Central memory CD8-positive, alpha-beta T cell (primary cell): ENCODE measurements at regions not wholly inside any gene's neighbourhood (a gene's known extent, or its start where the extent isn't known, plus 50 kb on each side); places are given as distances from the start of the nearest gene placed in this dataset.

Source experiments
- ATAC-seq: fragments of 150-1000 bp; cut with Tn5 transposase; replicated peaks from 2 replicates; pipeline ENCODE4 v1.10.0; 2022; ENCODE audit warnings: mild to moderate bottlenecking, moderate FRiP score, moderate number of reproducible peaks; ENCODE audit not compliant: poor library complexity, severe bottlenecking; ENCODE audit errors: extremely low read depth
- DNase-seq, 2 donors: peaks; one replicate each; pipeline ENCODE4 v3.0.0; 2021; ENCODE audit warnings: low spot score in 2 of 2
- H3K27ac Mint-ChIP-seq: one replicate; pipeline ENCODE4 v1.8.0; 2022; ENCODE audit warnings: low read depth, mild to moderate bottlenecking, moderate library complexity, mixed read lengths
- H3K27me3 Mint-ChIP-seq: one replicate; pipeline ENCODE4 v1.8.0; 2022; ENCODE audit warnings: mixed read lengths
- H3K36me3 Mint-ChIP-seq: one replicate; pipeline ENCODE4 v1.8.0; 2022; ENCODE audit warnings: mild to moderate bottlenecking, moderate library complexity, mixed read lengths; ENCODE audit not compliant: insufficient read depth
- H3K4me1 Mint-ChIP-seq: one replicate; pipeline ENCODE4 v1.8.0; 2022; ENCODE audit warnings: mixed read lengths
- H3K4me3 Mint-ChIP-seq: one replicate; pipeline ENCODE4 v1.8.0; 2022; ENCODE audit warnings: mild to moderate bottlenecking, moderate library complexity, mixed read lengths
- H3K9me3 Mint-ChIP-seq: one replicate; pipeline ENCODE4 v1.8.0; 2022; ENCODE audit warnings: mixed read lengths

DNA sequence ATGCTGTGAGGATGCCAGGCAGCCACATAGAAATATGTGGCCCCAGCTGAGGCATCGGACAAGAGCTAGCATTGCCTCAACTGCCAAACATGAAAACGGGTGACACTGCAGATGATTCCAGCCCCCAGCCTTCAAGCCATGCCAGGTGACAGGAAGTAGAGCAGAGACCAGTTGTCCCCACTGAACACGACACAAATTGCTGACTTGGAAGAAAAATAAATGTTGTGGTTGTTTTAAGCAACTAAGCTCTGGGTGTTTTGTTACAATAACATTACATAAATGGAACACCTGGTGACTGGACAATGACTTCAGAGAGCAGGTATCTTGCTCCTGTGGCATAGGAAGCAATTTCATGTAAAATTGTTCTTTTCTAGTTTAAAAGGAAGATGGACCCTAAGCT, 154.2 kb downstream of the KIF4B start:
- Mint-ChIP-seq H3K27me3 (peaks cover 32% of the 10 kb centered on the region), H3K36me3 (no peaks in the 10 kb centered on the region), H3K9me3 (no peaks in the 10 kb centered on the region), H3K27ac (no peak overlapping the region), H3K4me3 (no peak overlapping the region), H3K4me1 (no peaks in the 10 kb centered on the region)
- ATAC-seq = no peak
- DNase-seq = no peak

DNA sequence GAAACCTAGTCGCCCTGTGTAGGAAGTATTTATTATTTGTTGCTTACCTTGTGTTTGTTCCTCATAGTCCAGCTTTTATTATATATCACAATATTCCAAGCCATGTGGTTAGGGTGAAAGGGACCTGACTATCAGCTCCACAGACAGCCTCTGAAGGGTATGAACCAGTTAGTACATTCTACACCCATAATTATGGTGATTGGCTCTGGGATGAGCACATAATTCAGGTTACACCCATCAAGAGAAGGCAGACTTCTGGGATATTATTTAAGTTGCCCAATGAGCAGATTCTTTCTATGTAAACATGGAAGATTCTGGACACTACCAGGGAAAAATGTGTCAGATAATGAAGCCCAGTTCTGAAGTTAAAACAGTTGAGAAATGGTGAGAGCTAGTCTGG, 168.0 kb downstream of the KIF4B start:
- ATAC-seq (no peak), DNase-seq (no peak)
- Mint-ChIP-seq H3K4me3 (no peak overlapping the region), H3K27me3 (no peaks in the 10 kb centered on the region), H3K4me1 (no peaks in the 10 kb centered on the region), H3K9me3 (peaks cover 5% of the 10 kb centered on the region), H3K36me3 (no peaks in the 10 kb centered on the region), H3K27ac (no peak overlapping the region)

DNA sequence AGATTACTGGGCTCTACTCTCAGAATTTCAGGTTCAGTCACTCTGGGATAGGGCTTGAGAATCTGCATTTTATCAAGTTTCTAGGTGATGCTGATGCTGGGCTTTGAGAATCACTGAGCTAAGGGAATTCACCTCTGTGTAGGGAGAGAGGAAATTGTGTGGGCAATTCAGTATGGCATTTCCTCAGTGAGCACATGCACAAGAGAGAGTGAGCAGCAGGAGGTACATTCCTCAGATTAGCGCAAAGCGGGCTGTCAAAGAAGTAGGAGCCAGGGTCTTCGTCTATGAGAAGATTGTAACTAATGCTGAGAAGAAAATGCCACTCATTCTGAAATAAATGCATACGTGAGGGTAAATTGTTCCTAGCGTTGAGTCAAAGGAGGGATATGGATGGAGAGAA, 175.9 kb downstream of the KIF4B start:
- peaks cover 49% of the 10 kb centered on the region for H3K27me3 Mint-ChIP-seq
- no peak overlapping the region for H3K27ac Mint-ChIP-seq
- H3K4me1 Mint-ChIP-seq = no peaks in the 10 kb centered on the region
- no peak for DNase-seq
- H3K4me3 Mint-ChIP-seq = no peak overlapping the region
- ATAC-seq = no peak
- H3K36me3 Mint-ChIP-seq = no peaks in the 10 kb centered on the region
- peaks cover 15% of the 10 kb centered on the region for H3K9me3 Mint-ChIP-seq

DNA sequence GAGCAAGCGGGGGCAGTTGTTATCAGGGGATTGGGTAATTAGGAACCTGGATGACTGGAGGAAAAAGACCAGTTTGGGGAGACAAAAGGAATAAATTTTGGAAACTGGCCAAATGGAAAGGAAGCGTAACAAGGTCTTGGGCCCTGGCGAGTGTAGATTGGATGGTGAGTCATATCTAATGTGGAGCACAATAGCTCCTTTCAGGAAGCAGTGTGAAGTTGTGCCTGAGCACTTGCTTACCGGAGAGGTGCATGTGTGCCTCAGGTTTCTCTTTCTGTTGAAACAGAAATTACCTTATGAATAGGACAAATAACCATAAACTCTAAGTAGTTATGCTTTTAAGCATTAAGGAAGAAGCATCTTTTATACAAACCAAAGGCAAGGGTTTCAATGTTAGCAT, 176.4 kb downstream of the KIF4B start:
- Mint-ChIP-seq H3K4me1 (no peaks in the 10 kb centered on the region), H3K27ac (no peak overlapping the region), H3K9me3 (peaks cover 15% of the 10 kb centered on the region), H3K36me3 (no peaks in the 10 kb centered on the region), H3K4me3 (no peak overlapping the region), H3K27me3 (peaks cover 49% of the 10 kb centered on the region)
- no peak for DNase-seq
- no peak for ATAC-seq

DNA sequence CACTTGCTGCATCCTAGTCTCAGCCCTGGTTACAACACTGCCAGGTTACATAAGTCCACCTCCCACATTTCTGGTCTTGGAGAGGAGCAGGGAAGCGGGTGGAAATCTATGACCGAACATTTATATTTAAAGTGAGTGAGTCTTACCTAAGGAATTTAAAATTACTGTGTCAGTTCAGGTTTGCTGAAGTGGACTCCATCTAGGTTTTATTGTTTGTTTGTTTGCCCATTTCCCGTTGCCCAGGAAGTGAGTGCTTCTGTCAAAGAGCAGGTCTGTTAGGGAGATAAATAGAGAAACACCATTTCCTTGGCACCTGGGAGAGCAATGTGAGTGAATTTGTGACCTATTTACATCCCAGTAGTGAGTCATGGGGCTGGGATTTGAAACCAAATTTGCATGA, 179.5 kb downstream of the KIF4B start:
- peaks cover 48% of the 10 kb centered on the region for H3K27me3 Mint-ChIP-seq
- H3K4me3 Mint-ChIP-seq = no peak overlapping the region
- no peaks in the 10 kb centered on the region for H3K4me1 Mint-ChIP-seq
- ATAC-seq (no peak), DNase-seq (no peak)
- no peaks in the 10 kb centered on the region for H3K36me3 Mint-ChIP-seq
- no peak overlapping the region for H3K27ac Mint-ChIP-seq
- H3K9me3 Mint-ChIP-seq = peaks cover 5% of the 10 kb centered on the region

DNA sequence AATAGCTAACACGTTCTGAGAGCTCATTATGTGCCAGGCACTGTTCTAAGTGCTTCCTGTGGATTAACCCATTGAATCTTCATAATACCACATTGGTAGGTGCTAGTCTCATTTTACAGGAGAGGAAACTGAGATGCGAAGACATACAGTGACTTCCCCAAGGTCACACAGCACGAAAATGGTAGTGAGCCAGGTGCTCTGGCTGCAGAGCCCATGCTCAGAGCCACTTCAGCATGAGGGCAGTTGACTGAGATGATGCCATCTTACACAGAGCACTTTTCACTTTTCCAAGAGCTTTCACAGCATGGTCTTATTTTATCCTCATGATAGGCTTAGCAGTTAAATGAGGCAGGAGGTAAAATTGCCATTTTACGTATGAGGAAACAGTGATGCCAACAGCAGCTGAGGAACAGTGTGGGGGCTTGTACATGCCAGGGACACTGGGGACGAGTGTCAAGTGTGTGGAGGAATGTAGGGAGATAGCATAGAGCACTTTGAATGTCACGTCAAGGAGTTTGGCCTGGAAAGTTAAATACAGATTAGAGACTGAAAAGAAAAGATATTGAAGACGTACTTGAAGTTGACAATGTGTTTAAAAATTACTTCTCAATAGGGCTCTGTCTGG, 180.0 kb downstream of the KIF4B start:
- no peak for ATAC-seq
- Mint-ChIP-seq H3K36me3 (no peaks in the 10 kb centered on the region), H3K9me3 (peaks cover 5% of the 10 kb centered on the region), H3K27ac (no peak overlapping the region), H3K4me3 (no peak overlapping the region), H3K27me3 (peaks cover 42% of the 10 kb centered on the region), H3K4me1 (no peaks in the 10 kb centered on the region)
- no peak for DNase-seq

DNA sequence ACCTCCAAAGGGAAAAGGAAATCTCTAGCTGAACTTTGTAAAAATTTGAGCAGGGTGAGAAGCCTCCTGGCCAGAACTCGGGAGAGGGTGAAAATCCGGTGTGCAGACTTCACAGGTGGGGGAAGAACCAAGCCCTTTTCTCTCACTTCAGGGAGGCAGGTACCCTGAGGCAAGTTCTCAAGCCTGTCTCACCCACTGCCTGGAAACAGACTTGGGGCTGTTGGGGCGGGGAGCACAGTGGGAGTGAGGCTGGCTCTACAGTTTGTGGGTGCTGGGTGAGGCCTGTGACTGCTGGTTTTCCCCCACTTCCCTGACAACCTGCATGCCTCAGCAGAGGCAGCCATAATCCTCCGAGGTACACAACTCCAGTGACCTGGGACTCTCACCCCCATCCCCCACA, 187.1 kb downstream of the KIF4B start:
- no peak for ATAC-seq
- H3K4me1 Mint-ChIP-seq = no peaks in the 10 kb centered on the region
- peaks cover 22% of the 10 kb centered on the region for H3K9me3 Mint-ChIP-seq
- H3K36me3 Mint-ChIP-seq = no peaks in the 10 kb centered on the region
- H3K27ac Mint-ChIP-seq = no peak overlapping the region
- peaks cover 29% of the 10 kb centered on the region for H3K27me3 Mint-ChIP-seq
- no peak overlapping the region for H3K4me3 Mint-ChIP-seq
- no peak for DNase-seq

DNA sequence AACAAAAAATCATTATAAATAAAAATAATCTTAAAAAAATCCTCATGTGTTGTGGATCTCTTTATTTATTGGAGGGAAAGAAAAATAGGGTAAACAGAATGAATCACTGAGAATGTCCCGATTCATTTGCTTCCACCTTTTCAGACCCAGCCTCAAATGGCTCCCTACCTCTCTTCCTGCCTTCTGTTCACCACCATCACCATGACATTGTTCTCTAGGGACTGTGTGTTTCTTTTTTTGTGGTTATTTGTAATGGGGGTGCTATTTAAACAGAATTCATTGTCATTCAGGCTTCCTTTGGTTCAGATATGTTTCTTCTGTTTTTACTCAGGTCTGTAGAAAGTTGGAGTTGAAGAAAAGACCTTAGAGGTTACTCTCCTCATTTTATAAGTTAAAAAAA, 198.2 kb downstream of the KIF4B start:
- no peak overlapping the region for H3K4me3 Mint-ChIP-seq
- H3K4me1 Mint-ChIP-seq = no peaks in the 10 kb centered on the region
- H3K36me3 Mint-ChIP-seq = no peaks in the 10 kb centered on the region
- H3K27ac Mint-ChIP-seq = no peak overlapping the region
- no peaks in the 10 kb centered on the region for H3K27me3 Mint-ChIP-seq
- DNase-seq (no peak), ATAC-seq (no peak)
- no peaks in the 10 kb centered on the region for H3K9me3 Mint-ChIP-seq

DNA sequence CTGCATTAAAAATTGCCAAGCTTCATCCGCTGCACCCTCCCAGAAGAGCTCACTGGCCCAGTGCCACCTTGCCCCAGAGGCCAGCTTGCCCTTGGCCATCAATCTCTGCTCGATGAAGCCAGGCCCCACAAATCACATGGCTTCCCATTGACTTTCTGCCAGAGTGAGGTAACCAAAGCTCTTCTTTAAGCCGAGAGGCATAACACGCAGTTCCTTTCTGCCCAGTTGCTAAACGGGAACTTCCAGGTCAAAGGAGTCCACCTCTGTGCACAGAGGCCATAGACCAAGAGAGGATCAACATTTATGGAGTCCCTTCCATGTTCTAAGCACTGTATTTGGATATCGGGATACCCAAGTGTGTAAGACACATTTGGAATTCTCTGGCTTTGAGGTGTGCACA, 208.8 kb downstream of the KIF4B start:
- Mint-ChIP-seq H3K4me3 (no peak overlapping the region), H3K27me3 (peaks cover 25% of the 10 kb centered on the region), H3K4me1 (no peaks in the 10 kb centered on the region), H3K27ac (no peak overlapping the region), H3K9me3 (peaks cover 7% of the 10 kb centered on the region), H3K36me3 (no peaks in the 10 kb centered on the region)
- DNase-seq (no peak), ATAC-seq (no peak)

DNA sequence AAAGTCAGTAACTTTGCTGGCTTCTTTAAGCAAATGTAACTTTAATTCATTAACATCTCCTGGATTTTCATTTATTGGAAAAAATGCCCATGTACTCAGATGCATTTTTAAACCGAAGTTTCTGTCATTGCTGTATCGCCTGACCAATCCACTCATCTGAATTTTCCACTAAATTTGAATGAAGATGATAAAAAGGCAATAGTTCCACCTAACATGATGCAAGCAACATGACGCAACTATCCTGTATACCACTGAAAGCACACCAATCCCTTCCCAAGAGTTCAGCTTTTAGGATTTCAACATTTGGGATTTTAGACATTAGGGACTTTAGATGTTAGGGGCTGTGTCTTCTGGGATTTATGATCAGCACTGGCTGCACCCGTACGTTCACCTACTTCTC, 215.6 kb downstream of the KIF4B start:
- H3K36me3 Mint-ChIP-seq = peaks cover 1% of the 10 kb centered on the region
- ATAC-seq (no peak), DNase-seq (no peak)
- H3K4me3 Mint-ChIP-seq = no peak overlapping the region
- H3K4me1 Mint-ChIP-seq = no peaks in the 10 kb centered on the region
- no peak overlapping the region for H3K27ac Mint-ChIP-seq
- peaks cover 29% of the 10 kb centered on the region for H3K27me3 Mint-ChIP-seq
- H3K9me3 Mint-ChIP-seq = no peaks in the 10 kb centered on the region

DNA sequence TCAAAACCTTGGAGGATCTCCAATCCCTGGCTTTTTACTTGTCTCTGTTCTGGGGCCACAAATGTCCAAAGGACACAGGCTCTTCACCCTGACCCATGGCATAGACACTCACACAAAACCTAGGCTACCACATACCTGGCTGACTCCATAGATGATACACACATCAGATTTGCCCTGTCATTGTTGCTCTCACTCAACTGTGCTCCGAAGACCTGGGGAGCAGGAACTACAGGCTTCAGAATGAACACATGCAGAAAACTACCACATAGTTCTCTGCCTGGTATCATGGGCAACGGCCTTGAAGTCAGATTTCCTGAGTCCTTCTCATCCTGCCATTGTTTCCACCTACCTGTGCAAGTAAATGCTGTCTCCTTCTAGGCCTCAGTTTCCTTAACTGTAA, 226.2 kb downstream of the KIF4B start:
- Mint-ChIP-seq H3K36me3 (no peaks in the 10 kb centered on the region), H3K27ac (no peak overlapping the region), H3K4me3 (no peak overlapping the region), H3K27me3 (peaks cover under 1% of the 10 kb centered on the region), H3K4me1 (no peaks in the 10 kb centered on the region), H3K9me3 (peaks cover 24% of the 10 kb centered on the region)
- DNase-seq = no peak
- ATAC-seq = no peak

DNA sequence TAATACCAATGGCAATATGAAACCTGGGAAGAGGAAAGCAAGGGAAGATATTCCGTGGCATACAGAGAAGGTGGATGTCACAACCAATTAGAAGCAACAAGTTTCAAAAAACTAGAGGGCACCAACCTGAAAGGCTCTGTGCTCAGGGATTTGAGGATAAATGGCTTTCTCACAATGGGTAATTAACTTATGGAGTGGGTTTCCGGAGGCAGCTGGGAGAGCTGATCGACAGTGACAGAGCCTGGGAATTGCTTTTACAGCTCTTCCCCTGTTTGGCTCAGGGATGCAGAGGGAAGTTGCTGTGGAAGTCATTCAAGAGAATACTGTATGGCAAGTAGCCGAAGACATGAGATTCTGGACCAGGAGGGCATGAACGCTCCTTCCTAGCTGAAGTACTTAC, 237.0 kb downstream of the KIF4B start:
- H3K36me3 Mint-ChIP-seq = peaks cover 2% of the 10 kb centered on the region
- H3K27ac Mint-ChIP-seq = no peak overlapping the region
- no peak overlapping the region for H3K4me3 Mint-ChIP-seq
- DNase-seq (no peak), ATAC-seq (no peak)
- peaks cover 19% of the 10 kb centered on the region for H3K27me3 Mint-ChIP-seq
- H3K9me3 Mint-ChIP-seq = no peaks in the 10 kb centered on the region
- no peaks in the 10 kb centered on the region for H3K4me1 Mint-ChIP-seq

DNA sequence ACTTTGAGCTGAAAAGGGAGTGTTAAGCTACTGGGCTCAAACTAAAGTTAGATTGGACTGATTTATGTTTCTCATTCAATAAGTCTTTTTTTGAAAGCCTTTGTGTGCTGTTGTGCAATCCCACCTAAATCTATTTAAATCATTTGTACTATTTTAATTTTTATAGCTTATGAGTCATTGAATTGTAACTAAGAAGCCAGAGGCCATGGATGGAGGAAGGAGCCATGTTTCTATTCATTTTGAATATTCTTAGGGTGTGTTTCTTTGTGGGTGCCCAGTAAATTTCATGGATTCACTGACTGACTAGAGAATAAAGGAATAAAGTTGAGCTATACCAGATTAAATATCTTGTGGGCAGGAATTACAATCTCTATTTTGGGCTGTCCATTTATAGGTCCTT, 238.5 kb downstream of the KIF4B start:
- H3K9me3 Mint-ChIP-seq = no peaks in the 10 kb centered on the region
- H3K27me3 Mint-ChIP-seq = peaks cover 18% of the 10 kb centered on the region
- no peak for ATAC-seq
- no peak for DNase-seq
- H3K36me3 Mint-ChIP-seq = no peaks in the 10 kb centered on the region
- H3K4me1 Mint-ChIP-seq = no peaks in the 10 kb centered on the region
- H3K4me3 Mint-ChIP-seq = no peak overlapping the region
- H3K27ac Mint-ChIP-seq = no peak overlapping the region

DNA sequence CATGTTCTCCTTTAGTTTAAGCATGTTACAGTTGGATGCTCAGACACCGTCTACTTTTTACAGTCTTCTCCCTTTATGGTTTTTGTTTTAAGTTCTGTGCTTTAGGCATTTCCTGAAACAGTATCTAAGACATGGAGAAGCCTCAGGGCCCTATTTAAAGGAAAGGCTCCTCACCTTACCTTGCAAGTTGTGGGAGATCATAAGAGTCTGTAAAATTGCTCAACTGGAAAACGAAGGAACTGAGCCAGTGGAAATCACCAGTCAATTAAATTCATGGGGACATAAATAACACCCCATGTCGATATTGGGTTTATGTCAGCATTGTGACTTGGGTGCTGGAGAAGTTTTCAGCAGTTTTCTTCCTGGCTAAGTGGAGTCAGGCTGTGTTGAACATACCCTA, 239.2 kb downstream of the KIF4B start:
- Mint-ChIP-seq H3K27ac (no peak overlapping the region), H3K27me3 (peaks cover 25% of the 10 kb centered on the region), H3K36me3 (no peaks in the 10 kb centered on the region), H3K4me1 (no peaks in the 10 kb centered on the region), H3K4me3 (no peak overlapping the region), H3K9me3 (no peaks in the 10 kb centered on the region)
- ATAC-seq = no peak
- DNase-seq = no peak
